ENCODE measurements at regions not wholly inside any gene's neighbourhood (a gene's known extent, or its start where the extent isn't known, plus 50 kb on each side); places are given as distances from the start of the nearest gene placed in this dataset.

GRCh38 chr1:218224101-218224500, 61.0 kb upstream of the RRP15 start:
- Histone ChIP-seq H3K4ac (replicated peaks; ENCODE audit: insufficient read length, low read depth, low read length) (no peak overlapping the region), H4K5ac (ENCODE audit: insufficient read length, low read depth, low read length) (no peak overlapping the region), H2BK120ac (replicated peaks; ENCODE audit: low read depth, low read length) (no peak overlapping the region), H3K27me3 (replicated peaks in 1 of 4; ENCODE audit: control insufficient read depth in 3 of 4, extremely low read depth in 1 of 4, insufficient read depth in 3 of 4, low read length in 3 of 4) (no peaks in the 10 kb centered on the region), H4K8ac (ENCODE audit: extremely low read depth, insufficient read depth, low read length) (no peak overlapping the region), H3K23me2 (ENCODE audit: low read depth, low read length) (no peaks in the 10 kb centered on the region), H3K56ac (replicated peaks; ENCODE audit: insufficient read length, low read depth, low read length) (no peak overlapping the region), H3K4me3 (ENCODE audit: extremely low read depth in 1 of 4, insufficient read depth in 2 of 4, low read depth in 3 of 4, low read length in 4 of 4) (no peak overlapping the region), H2AK5ac (ENCODE audit: low read depth, low read length) (no peak overlapping the region), H3K18ac (ENCODE audit: extremely low read depth, low read length) (no peak overlapping the region), H3K79me2 (ENCODE audit: control insufficient read depth in 1 of 2, insufficient read depth in 2 of 2, low read length in 2 of 2) (no peaks in the 10 kb centered on the region), H3K23ac (ENCODE audit: insufficient read length) (no peak overlapping the region), H4K20me1 (replicated peaks in 1 of 2; ENCODE audit: control insufficient read depth in 1 of 2, insufficient read depth in 2 of 2, low read length in 2 of 2) (no peaks in the 10 kb centered on the region), H3K4me2 (ENCODE audit: insufficient read depth in 1 of 2, low read depth in 2 of 2, low read length in 2 of 2) (no peak overlapping the region), H3K14ac (ENCODE audit: insufficient read length) (no peak overlapping the region), H3K4me1 (replicated peaks in 1 of 4; ENCODE audit: control insufficient read depth in 3 of 4, insufficient read depth in 4 of 4, low read length in 3 of 4) (no peaks in the 10 kb centered on the region), H2BK20ac (ENCODE audit: low read length) (no peak overlapping the region), H3K79me1 (ENCODE audit: low read depth, low read length) (no peaks in the 10 kb centered on the region), H2BK5ac (ENCODE audit: low read depth, low read length) (no peak overlapping the region), H3K9ac (replicated peaks in 1 of 4; ENCODE audit: extremely low read depth in 1 of 4, low read depth in 3 of 4, low read length in 3 of 4) (no peak overlapping the region), H3K27ac (ENCODE audit: low read depth, low read length) (no peak overlapping the region), H3K36me3 (ENCODE audit: control insufficient read depth in 2 of 4, insufficient read depth in 4 of 4, low read length in 3 of 4) (no peaks in the 10 kb centered on the region), H4K91ac (replicated peaks; ENCODE audit: insufficient read length, low read length) (no peak overlapping the region), H2AFZ (ENCODE audit: low read length) (no peak overlapping the region), H2BK15ac (ENCODE audit: low read length) (no peak overlapping the region), H2BK12ac (ENCODE audit: low read depth, low read length) (no peak overlapping the region), H3K9me3 (ENCODE audit: insufficient read depth in 2 of 2, low read depth in 1 of 2, low read length in 1 of 2) (no peaks in the 10 kb centered on the region)
- WGBS, 2 experiments (ENCODE audit: extremely low coverage in 1 of 2, insufficient coverage in 1 of 2, insufficient read length in 1 of 2, insufficient replicate concordance in 2 of 2, low coverage in 1 of 2, low lambda C conversion rate in 2 of 2, missing lambda C conversion rate in 1 of 2) = 91% methylated on average over 1 of the region's 1 CpG; no CpG with 5 or more reads in 1 of the 2 experiments
- FAIRE-seq (no peak), DNase-seq (ENCODE audit: low read depth in 1 of 2, low spot score in 2 of 2) (no peak)
- ChIA-PET CTCF (ENCODE audit: partially characterized antibody) (interaction anchor here (0.6 to 0.7 kb wide), 2 partner anchors 225 to 1792 kb away, joined by 3 read pairs; no protein-coding TSS in a partner anchor), POLR2A (ENCODE audit: partially characterized antibody) (no interaction called here)
- no peak for TF ChIP-seq TCF12 (IDR thresholded peaks at IDR 0.05; ENCODE audit: low read depth, low read length)
- TF ChIP-seq TAF7 (optimal IDR thresholded peaks at IDR 0.05; ENCODE audit: borderline replicate concordance, low read depth, low read length) = no peak
- no peak for TF ChIP-seq ATF2 (IDR thresholded peaks at IDR 0.05; ENCODE audit: low read length)
- no peak for TF ChIP-seq SP1 (IDR thresholded peaks at IDR 0.05; ENCODE audit: low read depth, low read length)
- no peak for TF ChIP-seq CBX5 (IDR thresholded peaks at IDR 0.05; ENCODE audit: low read depth, low read length)
- no peak for TF ChIP-seq SIN3A (conservative IDR thresholded peaks at IDR 0.05 in 1 of 2, IDR thresholded peaks at IDR 0.05 in 1 of 2; ENCODE audit: low read depth in 1 of 2, low read length in 2 of 2)
- no peak for TF ChIP-seq USF2 (IDR thresholded peaks at IDR 0.05; ENCODE audit: low read length)
- TF ChIP-seq YY1 (IDR thresholded peaks at IDR 0.05; ENCODE audit: low read depth, low read length) = no peak
- TF ChIP-seq GTF2F1 (IDR thresholded peaks at IDR 0.05; ENCODE audit: borderline replicate concordance, low read depth, low read length) = no peak
- no peak for TF ChIP-seq RBBP5 (IDR thresholded peaks at IDR 0.05; ENCODE audit: borderline replicate concordance, low read depth, low read length)
- TF ChIP-seq SRF (IDR thresholded peaks at IDR 0.05; ENCODE audit: low read depth, low read length) = no peak
- no peak for TF ChIP-seq BACH1 (IDR thresholded peaks at IDR 0.05; ENCODE audit: low read length)
- no peak for TF ChIP-seq TEAD4 (IDR thresholded peaks at IDR 0.05; ENCODE audit: low read depth, low read length)
